Chondrocyte (in vitro differentiated cells): ENCODE measurements at regions not wholly inside any gene's neighbourhood (a gene's known extent, or its start where the extent isn't known, plus 50 kb on each side); places are given as distances from the start of the nearest gene placed in this dataset.

Experiments used
- DNase-seq: peaks from one replicate; pipeline ENCODE4 v3.0.0; 2021; ENCODE audit warnings: mixed read lengths, low spot score
- H3K27ac Mint-ChIP-seq: one replicate; pipeline ENCODE4 v1.8.0; 2021; ENCODE audit warnings: mild to moderate bottlenecking, moderate library complexity, mixed read lengths; ENCODE audit not compliant: unreplicated experiment
- H3K27me3 Mint-ChIP-seq: 2 replicates; pipeline ENCODE4 v1.8.0; 2021; ENCODE audit warnings: low read depth, mixed read lengths
- H3K36me3 Mint-ChIP-seq: 2 replicates; pipeline ENCODE4 v1.8.0; 2021; ENCODE audit warnings: low read depth, mixed read lengths
- H3K4me1 Mint-ChIP-seq: 2 replicates; pipeline ENCODE4 v1.8.0; 2021; ENCODE audit warnings: low read depth, mild to moderate bottlenecking, mixed read lengths
- H3K4me3 Mint-ChIP-seq: one replicate; pipeline ENCODE4 v1.8.0; 2021; ENCODE audit warnings: mild to moderate bottlenecking, moderate library complexity, mixed read lengths; ENCODE audit not compliant: unreplicated experiment
- H3K9me3 Mint-ChIP-seq: 2 replicates; pipeline ENCODE4 v1.8.0; 2021; ENCODE audit warnings: low read depth, mixed read lengths
- TF ChIP-seq, protein P1 (sequence below): fragments of 200-600 bp; sonication (generic); IDR thresholded peaks from 2 replicates; pipeline ENCODE4 v1.5.0; 2021; ENCODE audit warnings: antibody characterized with exemption, mild to moderate bottlenecking, moderate library complexity

DNA sequence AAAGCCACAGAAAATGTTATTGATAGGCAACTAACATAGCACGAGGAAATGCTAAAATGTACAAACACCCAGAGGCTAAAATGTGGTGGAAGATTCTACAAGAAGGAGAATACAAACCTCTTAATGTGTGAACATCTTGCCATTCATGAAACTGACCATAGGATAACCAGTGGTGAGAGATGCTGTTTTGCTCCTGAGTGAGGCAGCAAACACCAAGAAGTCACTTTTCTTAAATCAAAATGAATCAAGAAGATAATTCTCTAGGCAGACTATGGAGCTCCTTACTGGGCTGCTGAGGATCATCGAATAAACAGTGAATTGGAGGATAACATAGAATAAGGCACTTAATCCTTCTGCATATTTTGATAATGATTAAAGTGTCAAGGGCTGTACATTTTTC lies 375.4 kb upstream of the SLITRK6 start:
- DNase-seq = no peak
- Mint-ChIP-seq H3K4me3 (no peak overlapping the region), H3K27me3 (peaks cover 2% of the 10 kb centered on the region), H3K27ac (no peak overlapping the region), H3K4me1 (no peaks in the 10 kb centered on the region), H3K9me3 (no peaks in the 10 kb centered on the region), H3K36me3 (no peaks in the 10 kb centered on the region)
- TF ChIP-seq, protein P1, sequence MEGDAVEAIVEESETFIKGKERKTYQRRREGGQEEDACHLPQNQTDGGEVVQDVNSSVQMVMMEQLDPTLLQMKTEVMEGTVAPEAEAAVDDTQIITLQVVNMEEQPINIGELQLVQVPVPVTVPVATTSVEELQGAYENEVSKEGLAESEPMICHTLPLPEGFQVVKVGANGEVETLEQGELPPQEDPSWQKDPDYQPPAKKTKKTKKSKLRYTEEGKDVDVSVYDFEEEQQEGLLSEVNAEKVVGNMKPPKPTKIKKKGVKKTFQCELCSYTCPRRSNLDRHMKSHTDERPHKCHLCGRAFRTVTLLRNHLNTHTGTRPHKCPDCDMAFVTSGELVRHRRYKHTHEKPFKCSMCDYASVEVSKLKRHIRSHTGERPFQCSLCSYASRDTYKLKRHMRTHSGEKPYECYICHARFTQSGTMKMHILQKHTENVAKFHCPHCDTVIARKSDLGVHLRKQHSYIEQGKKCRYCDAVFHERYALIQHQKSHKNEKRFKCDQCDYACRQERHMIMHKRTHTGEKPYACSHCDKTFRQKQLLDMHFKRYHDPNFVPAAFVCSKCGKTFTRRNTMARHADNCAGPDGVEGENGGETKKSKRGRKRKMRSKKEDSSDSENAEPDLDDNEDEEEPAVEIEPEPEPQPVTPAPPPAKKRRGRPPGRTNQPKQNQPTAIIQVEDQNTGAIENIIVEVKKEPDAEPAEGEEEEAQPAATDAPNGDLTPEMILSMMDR = no peak

DNA sequence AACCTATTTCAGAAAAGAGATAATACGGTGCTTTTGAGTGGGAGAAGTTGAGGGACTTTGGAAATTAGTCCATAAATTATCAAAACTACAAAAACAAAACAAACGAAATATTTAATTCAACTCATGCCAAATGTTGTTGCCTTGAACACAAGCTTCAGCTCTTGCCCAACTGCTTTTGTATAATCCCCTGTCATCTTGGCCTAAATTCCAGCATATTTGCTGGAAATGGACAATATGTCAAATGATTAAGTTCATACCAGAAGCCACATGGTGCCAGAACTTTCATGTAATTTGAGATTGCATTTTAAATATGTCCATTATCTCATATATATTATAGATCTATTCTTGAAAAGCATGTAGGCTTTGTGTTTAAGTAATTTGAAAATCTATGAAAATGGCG lies 373.7 kb upstream of the SLITRK6 start:
- Mint-ChIP-seq H3K4me1 (no peaks in the 10 kb centered on the region), H3K4me3 (no peak overlapping the region), H3K27ac (no peak overlapping the region), H3K27me3 (no peaks in the 10 kb centered on the region), H3K36me3 (no peaks in the 10 kb centered on the region), H3K9me3 (no peaks in the 10 kb centered on the region)
- DNase-seq = no peak
- TF ChIP-seq, protein P1 = no peak

DNA sequence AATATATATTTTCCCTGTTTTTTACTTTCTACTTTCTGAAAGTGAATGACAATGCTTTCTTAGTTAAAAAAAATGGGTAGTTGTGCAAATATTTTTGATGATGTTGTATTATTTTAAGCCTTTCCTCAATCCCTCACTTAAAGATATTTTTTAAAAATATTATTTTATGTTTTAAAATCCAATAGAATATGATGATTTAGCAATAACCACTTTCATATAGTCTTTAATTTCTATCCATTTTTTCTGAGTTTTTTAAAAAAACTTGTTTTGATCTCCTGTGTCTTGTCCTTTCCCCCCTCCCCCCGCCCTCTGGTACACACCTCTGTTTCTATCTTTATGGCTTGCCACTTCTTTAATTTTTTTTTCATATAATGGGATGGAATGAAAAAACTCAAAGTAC lies 362.0 kb upstream of the SLITRK6 start:
- H3K27me3 Mint-ChIP-seq = no peaks in the 10 kb centered on the region
- H3K4me1 Mint-ChIP-seq = no peaks in the 10 kb centered on the region
- H3K9me3 Mint-ChIP-seq = no peaks in the 10 kb centered on the region
- TF ChIP-seq, protein P1 = no peak
- H3K36me3 Mint-ChIP-seq = no peaks in the 10 kb centered on the region
- no peak for DNase-seq
- H3K4me3 Mint-ChIP-seq = no peak overlapping the region
- no peak overlapping the region for H3K27ac Mint-ChIP-seq

DNA sequence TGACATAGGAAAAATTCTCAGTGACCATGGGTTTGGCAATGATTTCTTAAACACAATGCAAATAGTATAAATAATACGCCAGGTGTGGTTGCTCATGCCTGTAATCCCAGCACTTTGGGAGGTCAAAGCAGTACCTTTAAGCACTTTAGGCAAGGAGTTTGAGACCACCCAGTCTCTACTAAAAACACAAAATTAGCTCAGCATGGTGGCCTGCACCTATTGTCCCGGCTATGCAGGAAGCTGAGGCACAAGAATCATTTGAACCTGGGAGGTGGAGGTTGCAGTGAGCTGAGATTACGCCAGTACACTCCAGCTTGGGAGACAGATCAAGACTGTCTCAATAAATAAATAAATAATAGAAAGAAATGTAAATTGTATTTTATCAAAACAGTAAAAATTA lies 356.5 kb upstream of the SLITRK6 start:
- no peak overlapping the region for H3K4me3 Mint-ChIP-seq
- H3K4me1 Mint-ChIP-seq = no peaks in the 10 kb centered on the region
- H3K9me3 Mint-ChIP-seq = no peaks in the 10 kb centered on the region
- TF ChIP-seq, protein P1 = no peak
- no peak for DNase-seq
- H3K27me3 Mint-ChIP-seq = no peaks in the 10 kb centered on the region
- H3K27ac Mint-ChIP-seq = no peak overlapping the region
- no peaks in the 10 kb centered on the region for H3K36me3 Mint-ChIP-seq

DNA sequence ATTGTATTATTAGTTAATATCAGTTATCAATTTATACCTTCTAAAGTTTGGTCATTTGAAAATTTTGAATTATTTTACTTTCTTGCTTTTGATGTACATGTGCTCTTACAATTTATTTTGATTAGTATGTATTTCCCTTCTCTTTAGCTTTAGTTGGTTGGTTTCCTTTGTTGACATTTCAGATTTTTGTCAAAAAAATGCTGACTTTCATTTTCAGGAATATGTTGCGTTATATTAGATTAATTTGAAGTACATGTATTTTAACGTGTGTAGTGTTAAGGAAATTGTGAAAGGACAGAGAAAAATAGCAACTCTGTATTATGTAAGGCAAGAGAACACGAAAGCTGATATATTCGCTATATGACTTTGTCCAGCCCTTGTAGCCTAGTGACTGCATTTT lies 342.9 kb upstream of the SLITRK6 start:
- Mint-ChIP-seq H3K4me1 (no peaks in the 10 kb centered on the region), H3K4me3 (no peak overlapping the region), H3K36me3 (no peaks in the 10 kb centered on the region), H3K9me3 (no peaks in the 10 kb centered on the region), H3K27ac (no peak overlapping the region), H3K27me3 (peaks cover 5% of the 10 kb centered on the region)
- DNase-seq = no peak
- TF ChIP-seq, protein P1 = no peak
